ENCODE measurements at regions not wholly inside any gene's neighbourhood (a gene's known extent, or its start where the extent isn't known, plus 50 kb on each side); places are given as distances from the start of the nearest gene placed in this dataset.

DNA sequence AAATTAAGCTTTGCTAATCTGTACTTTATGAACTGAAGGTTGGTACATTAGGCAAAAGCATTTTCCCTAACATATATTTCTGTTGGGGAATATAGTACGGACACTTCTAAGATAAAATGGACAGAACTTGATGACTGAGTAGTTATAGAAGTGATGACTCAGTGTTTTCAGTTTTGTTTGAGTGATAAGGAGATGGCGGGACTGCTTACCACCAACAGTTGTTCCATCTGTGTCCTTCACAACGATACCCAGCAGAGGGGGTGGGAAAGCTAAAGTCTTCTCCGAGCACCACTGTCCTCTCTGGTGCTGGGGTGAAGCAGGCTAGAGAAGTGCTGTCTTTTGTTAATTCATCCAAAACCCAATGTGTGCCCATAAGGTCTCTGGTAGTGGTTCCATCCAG is 195.8 kb downstream of the CD47 start:
- H3K4me1 ChIP-seq: no peaks in the 10 kb centered on the region
- no peak overlapping the region for H3K4me3 ChIP-seq
- peaks cover 58% of the 10 kb centered on the region for H3K27me3 ChIP-seq (ENCODE audit: low read depth)
- TF ChIP-seq, protein P1, sequence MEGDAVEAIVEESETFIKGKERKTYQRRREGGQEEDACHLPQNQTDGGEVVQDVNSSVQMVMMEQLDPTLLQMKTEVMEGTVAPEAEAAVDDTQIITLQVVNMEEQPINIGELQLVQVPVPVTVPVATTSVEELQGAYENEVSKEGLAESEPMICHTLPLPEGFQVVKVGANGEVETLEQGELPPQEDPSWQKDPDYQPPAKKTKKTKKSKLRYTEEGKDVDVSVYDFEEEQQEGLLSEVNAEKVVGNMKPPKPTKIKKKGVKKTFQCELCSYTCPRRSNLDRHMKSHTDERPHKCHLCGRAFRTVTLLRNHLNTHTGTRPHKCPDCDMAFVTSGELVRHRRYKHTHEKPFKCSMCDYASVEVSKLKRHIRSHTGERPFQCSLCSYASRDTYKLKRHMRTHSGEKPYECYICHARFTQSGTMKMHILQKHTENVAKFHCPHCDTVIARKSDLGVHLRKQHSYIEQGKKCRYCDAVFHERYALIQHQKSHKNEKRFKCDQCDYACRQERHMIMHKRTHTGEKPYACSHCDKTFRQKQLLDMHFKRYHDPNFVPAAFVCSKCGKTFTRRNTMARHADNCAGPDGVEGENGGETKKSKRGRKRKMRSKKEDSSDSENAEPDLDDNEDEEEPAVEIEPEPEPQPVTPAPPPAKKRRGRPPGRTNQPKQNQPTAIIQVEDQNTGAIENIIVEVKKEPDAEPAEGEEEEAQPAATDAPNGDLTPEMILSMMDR (IDR thresholded peaks at IDR 0.05; ENCODE audit: borderline replicate concordance): no peak
- no peak overlapping the region for H3K27ac ChIP-seq (replicated peaks)
- no peaks in the 10 kb centered on the region for H3K36me3 ChIP-seq
- DNase-seq: no peak
- no peaks in the 10 kb centered on the region for H3K9me3 ChIP-seq (replicated peaks)
- intact Hi-C loops (cut with micrococcal nuclease): no loop called here

DNA sequence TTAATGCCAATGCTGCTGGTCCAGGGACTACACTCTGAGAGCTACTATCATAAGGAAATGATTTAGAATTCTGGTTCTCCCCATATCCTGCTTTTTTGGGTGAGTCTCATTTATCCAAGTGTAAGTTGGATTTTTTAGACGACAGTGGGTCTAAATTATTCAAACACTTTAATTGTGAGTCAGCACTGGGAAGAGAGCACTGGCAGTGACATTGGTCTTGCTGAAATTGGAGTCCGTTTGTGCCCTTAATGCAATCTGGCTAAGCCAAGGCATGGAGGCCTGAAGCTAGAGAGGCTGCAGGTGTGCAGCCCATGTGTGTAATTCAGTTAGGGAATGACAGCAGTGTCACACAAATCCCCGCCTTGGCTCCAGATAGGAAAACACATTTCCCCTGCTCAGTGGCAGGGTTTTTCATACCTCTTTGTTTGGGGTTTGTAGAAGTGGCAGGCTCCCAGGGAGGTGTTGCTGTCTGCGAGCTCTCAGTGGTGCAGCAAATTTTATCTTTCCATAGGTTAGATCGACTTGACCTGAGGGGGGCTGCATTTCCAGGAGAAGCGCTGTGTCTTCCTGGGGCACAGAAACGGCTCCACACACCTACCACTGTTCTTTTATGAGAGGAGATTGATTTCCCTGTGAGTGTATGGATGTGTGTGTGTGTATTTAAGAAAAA is 197.7 kb downstream of the CD47 start:
- Histone ChIP-seq H3K27me3 (ENCODE audit: low read depth) (peaks cover 57% of the 10 kb centered on the region), H3K4me3 (no peak overlapping the region), H3K36me3 (no peaks in the 10 kb centered on the region), H3K4me1 (no peaks in the 10 kb centered on the region), H3K9me3 (replicated peaks) (no peaks in the 10 kb centered on the region), H3K27ac (replicated peaks) (no peak overlapping the region)
- intact Hi-C loops (cut with micrococcal nuclease): no loop called here
- TF ChIP-seq, protein P1 (IDR thresholded peaks at IDR 0.05; ENCODE audit: borderline replicate concordance): no peak
- no peak for DNase-seq

DNA sequence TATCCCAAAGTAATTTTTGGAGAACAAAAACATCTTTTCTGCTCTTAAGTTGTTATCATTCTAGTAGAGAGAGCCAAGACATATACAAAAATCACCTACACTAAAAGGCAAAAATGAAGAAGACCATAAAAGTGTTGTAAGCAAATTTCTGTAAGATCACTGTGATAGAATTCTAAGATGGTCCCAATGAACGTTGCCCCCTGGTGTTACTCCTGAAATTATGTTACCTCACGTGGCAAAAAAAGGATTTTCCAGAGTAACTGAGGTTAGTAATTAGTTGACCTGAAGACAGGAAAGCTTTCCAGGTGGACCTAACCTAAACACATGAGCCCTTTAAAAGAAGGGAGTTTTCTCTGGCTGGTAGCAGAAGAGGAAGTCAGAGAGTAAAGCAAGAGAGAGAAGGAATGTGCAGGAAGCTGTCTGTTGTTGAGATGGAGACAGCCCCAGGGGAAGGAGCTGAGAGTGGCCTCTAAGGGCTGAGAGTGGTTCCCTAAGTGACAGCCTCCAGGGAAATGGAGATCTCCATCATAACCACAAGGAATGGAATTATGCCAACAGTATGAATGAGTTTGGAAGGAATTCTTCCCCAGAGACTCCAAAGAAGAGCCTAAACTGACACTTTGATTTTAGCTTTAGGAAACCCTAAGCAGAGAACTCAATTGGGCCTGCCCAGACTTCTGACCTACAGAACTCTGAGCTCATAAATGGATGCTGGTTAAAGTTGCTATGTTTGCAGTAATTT is 205.9 kb downstream of the CD47 start:
- Histone ChIP-seq H3K4me1 (no peaks in the 10 kb centered on the region), H3K27me3 (ENCODE audit: low read depth) (no peaks in the 10 kb centered on the region), H3K9me3 (replicated peaks) (no peaks in the 10 kb centered on the region), H3K27ac (replicated peaks) (no peak overlapping the region), H3K4me3 (no peak overlapping the region), H3K36me3 (no peaks in the 10 kb centered on the region)
- DNase-seq: no peak
- TF ChIP-seq, protein P1 (IDR thresholded peaks at IDR 0.05; ENCODE audit: borderline replicate concordance): no peak
- intact Hi-C loops (cut with micrococcal nuclease): no loop called here

DNA sequence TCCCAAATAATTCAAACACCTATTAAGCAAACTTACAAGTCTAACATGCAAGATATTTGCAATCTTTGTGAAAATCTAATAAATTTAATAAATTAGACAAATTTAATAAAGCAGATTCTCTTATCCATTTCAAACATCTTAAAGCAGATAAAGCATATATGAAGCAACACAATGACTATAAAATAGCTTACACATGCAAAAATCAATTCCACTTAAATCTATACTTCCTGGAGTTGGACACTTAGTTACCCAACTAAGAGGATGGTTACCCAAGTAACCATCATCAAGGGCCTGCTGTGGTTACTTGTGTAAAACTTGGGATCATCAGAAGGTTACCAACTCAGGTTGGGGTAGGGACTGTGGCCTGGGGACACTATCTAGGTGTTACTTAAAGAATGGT is 206.8 kb downstream of the CD47 start:
- TF ChIP-seq, protein P1 (IDR thresholded peaks at IDR 0.05; ENCODE audit: borderline replicate concordance): no peak
- Histone ChIP-seq H3K4me3 (no peak overlapping the region), H3K9me3 (replicated peaks) (no peaks in the 10 kb centered on the region), H3K4me1 (no peaks in the 10 kb centered on the region), H3K27me3 (ENCODE audit: low read depth) (no peaks in the 10 kb centered on the region), H3K27ac (replicated peaks) (no peak overlapping the region), H3K36me3 (no peaks in the 10 kb centered on the region)
- intact Hi-C loops (cut with micrococcal nuclease): no loop called here
- DNase-seq: no peak

DNA sequence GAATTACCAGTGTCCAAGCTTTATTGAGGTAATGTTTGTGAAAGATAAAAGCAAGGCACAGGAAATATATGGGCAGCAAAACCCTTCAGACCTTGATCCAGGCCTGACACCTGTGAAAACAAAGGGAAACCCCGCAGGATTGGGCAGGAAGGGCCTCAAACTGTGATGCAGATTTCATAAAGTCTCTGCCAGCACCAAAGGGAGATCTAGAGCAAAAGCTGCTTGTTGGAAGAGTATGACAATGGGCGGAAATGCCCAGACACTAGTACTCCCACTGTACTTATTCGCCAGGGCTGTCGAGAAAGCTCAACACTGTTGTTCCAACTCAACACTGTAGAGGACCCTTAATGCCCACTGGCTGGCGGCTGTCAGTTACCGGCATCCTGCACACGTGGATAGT is 207.9 kb downstream of the CD47 start:
- TF ChIP-seq, protein P1 (IDR thresholded peaks at IDR 0.05; ENCODE audit: borderline replicate concordance): no peak
- Histone ChIP-seq H3K4me3 (no peak overlapping the region), H3K4me1 (no peaks in the 10 kb centered on the region), H3K27me3 (ENCODE audit: low read depth) (no peaks in the 10 kb centered on the region), H3K27ac (replicated peaks) (no peak overlapping the region), H3K9me3 (replicated peaks) (no peaks in the 10 kb centered on the region), H3K36me3 (no peaks in the 10 kb centered on the region)
- intact Hi-C loops (cut with micrococcal nuclease): no loop called here
- no peak for DNase-seq
